ENCODE measurements at regions not wholly inside any gene's neighbourhood (a gene's known extent, or its start where the extent isn't known, plus 50 kb on each side); places are given as distances from the start of the nearest gene placed in this dataset.

DNA sequence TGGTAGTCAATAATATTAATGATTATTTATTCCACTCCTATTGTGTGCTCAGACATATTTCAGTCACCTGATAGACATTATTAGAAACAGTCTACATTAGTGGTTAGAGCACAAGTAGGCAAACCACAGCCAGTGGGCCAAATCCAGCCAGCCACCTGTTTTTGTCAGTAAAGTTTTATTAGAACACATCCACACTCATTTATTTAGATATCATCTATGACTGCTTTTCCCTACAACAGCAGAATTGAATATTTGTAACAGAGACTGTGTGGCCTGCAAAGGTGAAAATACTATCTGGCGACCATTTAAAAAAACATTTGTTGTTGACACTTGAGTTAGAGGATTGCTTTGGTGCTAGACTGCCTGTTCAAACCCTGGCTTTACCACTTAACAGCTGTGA is 220.0 kb upstream of the ZFP64 start:
- TF ChIP-seq, protein P1, sequence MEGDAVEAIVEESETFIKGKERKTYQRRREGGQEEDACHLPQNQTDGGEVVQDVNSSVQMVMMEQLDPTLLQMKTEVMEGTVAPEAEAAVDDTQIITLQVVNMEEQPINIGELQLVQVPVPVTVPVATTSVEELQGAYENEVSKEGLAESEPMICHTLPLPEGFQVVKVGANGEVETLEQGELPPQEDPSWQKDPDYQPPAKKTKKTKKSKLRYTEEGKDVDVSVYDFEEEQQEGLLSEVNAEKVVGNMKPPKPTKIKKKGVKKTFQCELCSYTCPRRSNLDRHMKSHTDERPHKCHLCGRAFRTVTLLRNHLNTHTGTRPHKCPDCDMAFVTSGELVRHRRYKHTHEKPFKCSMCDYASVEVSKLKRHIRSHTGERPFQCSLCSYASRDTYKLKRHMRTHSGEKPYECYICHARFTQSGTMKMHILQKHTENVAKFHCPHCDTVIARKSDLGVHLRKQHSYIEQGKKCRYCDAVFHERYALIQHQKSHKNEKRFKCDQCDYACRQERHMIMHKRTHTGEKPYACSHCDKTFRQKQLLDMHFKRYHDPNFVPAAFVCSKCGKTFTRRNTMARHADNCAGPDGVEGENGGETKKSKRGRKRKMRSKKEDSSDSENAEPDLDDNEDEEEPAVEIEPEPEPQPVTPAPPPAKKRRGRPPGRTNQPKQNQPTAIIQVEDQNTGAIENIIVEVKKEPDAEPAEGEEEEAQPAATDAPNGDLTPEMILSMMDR (IDR thresholded peaks at IDR 0.05; ENCODE audit: low read length), result no peak
- TF ChIP-seq EZH2 (optimal IDR thresholded peaks at IDR 0.05; ENCODE audit: low read depth, low read length), result no peak

All from MM.1S (cell line).